ENCODE measurements at regions not wholly inside any gene's neighbourhood (a gene's known extent, or its start where the extent isn't known, plus 50 kb on each side); places are given as distances from the start of the nearest gene placed in this dataset.

GRCh38 chr2:191615596-191615995 is 62.3 kb upstream of the NABP1 start:
- DNase-seq: no peak

- no peak for DNase-seq
Measured at GRCh38 chr2:191617575-191617974, 60.4 kb upstream of the NABP1 start.

- DNase-seq: no peak
Measured at GRCh38 chr2:191618046-191618780, 59.7 kb upstream of the NABP1 start.

GRCh38 chr2:191618786-191619185 is 59.1 kb upstream of the NABP1 start:
- no peak for DNase-seq

GRCh38 chr2:191620144-191620543 is 57.8 kb upstream of the NABP1 start:
- no peak for DNase-seq

GRCh38 chr2:191622374-191623320 is 55.3 kb upstream of the NABP1 start:
- DNase-seq: no peak

- DNase-seq: no peak
Measured at GRCh38 chr2:191625016-191625415, 52.9 kb upstream of the NABP1 start.

GRCh38 chr2:191625446-191625845 is 52.5 kb upstream of the NABP1 start:
- no peak for DNase-seq

- no peak for DNase-seq
Measured at GRCh38 chr2:191626497-191627151, 51.3 kb upstream of the NABP1 start.

GRCh38 chr2:191627518-191627917 is 50.4 kb upstream of the NABP1 start:
- DNase-seq: no peak
